ENCODE measurements at regions not wholly inside any gene's neighbourhood (a gene's known extent, or its start where the extent isn't known, plus 50 kb on each side); places are given as distances from the start of the nearest gene placed in this dataset.

DNA sequence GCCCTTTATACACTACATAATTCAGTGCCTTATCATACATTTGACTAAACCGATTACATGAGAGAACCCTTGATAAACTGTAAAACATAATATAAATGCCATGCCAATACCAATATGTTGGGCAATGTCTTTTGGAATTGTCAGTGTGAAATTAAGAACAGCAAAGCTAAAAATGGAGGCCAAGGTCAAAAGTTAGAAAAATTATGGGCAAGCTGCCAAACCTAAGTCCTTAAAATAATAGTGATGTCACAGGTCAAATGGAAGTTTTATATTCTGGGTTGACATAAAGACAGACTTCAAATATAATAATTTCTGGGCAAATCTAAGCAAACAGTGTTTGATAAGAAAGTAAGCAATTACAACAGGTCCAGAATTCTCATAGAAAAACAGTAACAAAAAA is 696.7 kb downstream of the RNF144B start:
- TF ChIP-seq POLR2AphosphoS5 (IDR thresholded peaks at IDR 0.05): no peak
- TF ChIP-seq, protein P1, sequence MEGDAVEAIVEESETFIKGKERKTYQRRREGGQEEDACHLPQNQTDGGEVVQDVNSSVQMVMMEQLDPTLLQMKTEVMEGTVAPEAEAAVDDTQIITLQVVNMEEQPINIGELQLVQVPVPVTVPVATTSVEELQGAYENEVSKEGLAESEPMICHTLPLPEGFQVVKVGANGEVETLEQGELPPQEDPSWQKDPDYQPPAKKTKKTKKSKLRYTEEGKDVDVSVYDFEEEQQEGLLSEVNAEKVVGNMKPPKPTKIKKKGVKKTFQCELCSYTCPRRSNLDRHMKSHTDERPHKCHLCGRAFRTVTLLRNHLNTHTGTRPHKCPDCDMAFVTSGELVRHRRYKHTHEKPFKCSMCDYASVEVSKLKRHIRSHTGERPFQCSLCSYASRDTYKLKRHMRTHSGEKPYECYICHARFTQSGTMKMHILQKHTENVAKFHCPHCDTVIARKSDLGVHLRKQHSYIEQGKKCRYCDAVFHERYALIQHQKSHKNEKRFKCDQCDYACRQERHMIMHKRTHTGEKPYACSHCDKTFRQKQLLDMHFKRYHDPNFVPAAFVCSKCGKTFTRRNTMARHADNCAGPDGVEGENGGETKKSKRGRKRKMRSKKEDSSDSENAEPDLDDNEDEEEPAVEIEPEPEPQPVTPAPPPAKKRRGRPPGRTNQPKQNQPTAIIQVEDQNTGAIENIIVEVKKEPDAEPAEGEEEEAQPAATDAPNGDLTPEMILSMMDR (IDR thresholded peaks at IDR 0.05): no peak
- no peak for TF ChIP-seq POLR2A (IDR thresholded peaks at IDR 0.05)
- no peak for TF ChIP-seq EP300 (IDR thresholded peaks at IDR 0.05)

Measured in upper lobe of left lung (tissue), 4 donors.